ENCODE measurements at regions not wholly inside any gene's neighbourhood (a gene's known extent, or its start where the extent isn't known, plus 50 kb on each side); places are given as distances from the start of the nearest gene placed in this dataset.

DNA sequence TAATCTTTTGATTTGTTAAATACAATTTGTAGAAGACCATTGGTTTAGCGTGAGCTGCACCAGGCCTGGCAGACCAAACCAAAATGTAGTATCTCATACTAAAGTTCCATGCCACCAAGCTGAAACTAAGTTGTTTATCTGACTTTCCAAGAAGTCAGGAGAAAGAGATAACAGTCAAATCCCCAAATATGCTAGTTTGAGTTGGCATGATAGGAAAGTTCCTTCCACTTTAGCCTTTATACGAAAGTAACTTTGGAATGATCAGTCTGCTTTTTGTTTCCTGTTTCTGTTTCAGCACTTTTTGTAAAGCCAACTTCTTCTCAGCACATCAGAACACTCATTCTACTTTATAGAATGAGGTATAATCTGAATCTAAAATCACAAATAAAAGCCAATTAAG lies 449.2 kb downstream of the GRXCR1 start:
- POLR2A ChIA-PET, result no interaction called here

DNA sequence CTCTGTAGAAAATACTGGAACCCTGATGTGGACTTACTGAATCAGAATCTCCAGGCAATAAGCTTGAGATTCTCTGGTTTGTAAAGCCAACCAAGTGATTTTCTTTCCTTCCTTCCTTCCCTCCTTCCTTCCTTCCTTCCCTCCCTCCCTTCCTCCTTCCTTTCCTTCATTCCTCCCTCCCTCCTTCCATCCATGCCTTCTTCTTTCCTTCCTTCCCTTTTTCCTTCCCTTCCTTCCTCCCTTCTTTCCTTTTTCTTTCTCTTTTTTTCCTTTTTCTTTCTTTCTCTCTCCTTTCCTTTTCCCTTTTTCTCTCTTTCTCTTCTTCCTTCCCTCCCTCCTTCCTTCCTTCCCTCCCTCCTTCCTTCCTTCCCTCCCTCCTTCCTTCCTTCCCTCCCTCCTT lies 450.8 kb downstream of the GRXCR1 start:
- Histone ChIP-seq H3K4me2 (ENCODE audit: low read length) (no peak overlapping the region), H3K79me2 (ENCODE audit: insufficient read depth, low read depth, low read length) (no peaks in the 10 kb centered on the region), H3K4me3 (ENCODE audit: low read depth, low read length, poor library complexity, severe bottlenecking) (no peak overlapping the region), H4K20me1 (ENCODE audit: insufficient read depth, low read length) (no peaks in the 10 kb centered on the region), H3K9me2 (ENCODE audit: insufficient read depth, low read length) (no peaks in the 10 kb centered on the region), H3K4me1 (ENCODE audit: insufficient read depth, low read length, poor library complexity, severe bottlenecking) (no peaks in the 10 kb centered on the region), H3K9me3 (ENCODE audit: low read length) (no peaks in the 10 kb centered on the region), H3K36me3 (ENCODE audit: insufficient read depth, low read length) (no peaks in the 10 kb centered on the region), H2AFZ (ENCODE audit: low read length) (no peak overlapping the region), H3K27ac (ENCODE audit: low read depth, low read length, poor library complexity, severe bottlenecking) (no peak overlapping the region)
- POLR2A ChIA-PET, result no interaction called here
- intact Hi-C loops (cut with micrococcal nuclease; ENCODE audit: unreplicated experiment), result no loop called here
- CTCF ChIA-PET (ENCODE audit: unreplicated experiment), result no interaction called here
- BruUV-seq (replicated peaks), result no TSS peak
- no peak for DNase-seq (ENCODE audit: low spot score)
- TF ChIP-seq, protein P1, sequence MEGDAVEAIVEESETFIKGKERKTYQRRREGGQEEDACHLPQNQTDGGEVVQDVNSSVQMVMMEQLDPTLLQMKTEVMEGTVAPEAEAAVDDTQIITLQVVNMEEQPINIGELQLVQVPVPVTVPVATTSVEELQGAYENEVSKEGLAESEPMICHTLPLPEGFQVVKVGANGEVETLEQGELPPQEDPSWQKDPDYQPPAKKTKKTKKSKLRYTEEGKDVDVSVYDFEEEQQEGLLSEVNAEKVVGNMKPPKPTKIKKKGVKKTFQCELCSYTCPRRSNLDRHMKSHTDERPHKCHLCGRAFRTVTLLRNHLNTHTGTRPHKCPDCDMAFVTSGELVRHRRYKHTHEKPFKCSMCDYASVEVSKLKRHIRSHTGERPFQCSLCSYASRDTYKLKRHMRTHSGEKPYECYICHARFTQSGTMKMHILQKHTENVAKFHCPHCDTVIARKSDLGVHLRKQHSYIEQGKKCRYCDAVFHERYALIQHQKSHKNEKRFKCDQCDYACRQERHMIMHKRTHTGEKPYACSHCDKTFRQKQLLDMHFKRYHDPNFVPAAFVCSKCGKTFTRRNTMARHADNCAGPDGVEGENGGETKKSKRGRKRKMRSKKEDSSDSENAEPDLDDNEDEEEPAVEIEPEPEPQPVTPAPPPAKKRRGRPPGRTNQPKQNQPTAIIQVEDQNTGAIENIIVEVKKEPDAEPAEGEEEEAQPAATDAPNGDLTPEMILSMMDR (conservative IDR thresholded peaks at IDR 0.05; ENCODE audit: low read length), result no peak
- no peak for TF ChIP-seq EZH2phosphoT487 (IDR thresholded peaks at IDR 0.05; ENCODE audit: borderline replicate concordance, low read depth, low read length)

More for the DNA sequence above, 449.2 kb downstream of the GRXCR1 start:
- Histone ChIP-seq H3K4me1 (ENCODE audit: insufficient read depth, low read length, poor library complexity, severe bottlenecking) (no peaks in the 10 kb centered on the region), H3K9me2 (ENCODE audit: insufficient read depth, low read length) (no peaks in the 10 kb centered on the region), H3K36me3 (ENCODE audit: insufficient read depth, low read length) (no peaks in the 10 kb centered on the region), H3K27ac (ENCODE audit: low read depth, low read length, poor library complexity, severe bottlenecking) (no peak overlapping the region), H3K4me3 (ENCODE audit: low read depth, low read length, poor library complexity, severe bottlenecking) (no peak overlapping the region), H3K79me2 (ENCODE audit: insufficient read depth, low read depth, low read length) (no peaks in the 10 kb centered on the region), H3K9me3 (ENCODE audit: low read length) (no peaks in the 10 kb centered on the region), H3K4me2 (ENCODE audit: low read length) (no peak overlapping the region), H4K20me1 (ENCODE audit: insufficient read depth, low read length) (no peaks in the 10 kb centered on the region), H2AFZ (ENCODE audit: low read length) (no peak overlapping the region)
- no peak for TF ChIP-seq EZH2phosphoT487 (IDR thresholded peaks at IDR 0.05; ENCODE audit: borderline replicate concordance, low read depth, low read length)
- TF ChIP-seq, protein P1 (conservative IDR thresholded peaks at IDR 0.05; ENCODE audit: low read length), result no peak
- BruUV-seq (replicated peaks), result no TSS peak
- intact Hi-C loops (cut with micrococcal nuclease; ENCODE audit: unreplicated experiment), result no loop called here
- DNase-seq (ENCODE audit: low spot score), result no peak
- CTCF ChIA-PET (ENCODE audit: unreplicated experiment), result no interaction called here

DNA sequence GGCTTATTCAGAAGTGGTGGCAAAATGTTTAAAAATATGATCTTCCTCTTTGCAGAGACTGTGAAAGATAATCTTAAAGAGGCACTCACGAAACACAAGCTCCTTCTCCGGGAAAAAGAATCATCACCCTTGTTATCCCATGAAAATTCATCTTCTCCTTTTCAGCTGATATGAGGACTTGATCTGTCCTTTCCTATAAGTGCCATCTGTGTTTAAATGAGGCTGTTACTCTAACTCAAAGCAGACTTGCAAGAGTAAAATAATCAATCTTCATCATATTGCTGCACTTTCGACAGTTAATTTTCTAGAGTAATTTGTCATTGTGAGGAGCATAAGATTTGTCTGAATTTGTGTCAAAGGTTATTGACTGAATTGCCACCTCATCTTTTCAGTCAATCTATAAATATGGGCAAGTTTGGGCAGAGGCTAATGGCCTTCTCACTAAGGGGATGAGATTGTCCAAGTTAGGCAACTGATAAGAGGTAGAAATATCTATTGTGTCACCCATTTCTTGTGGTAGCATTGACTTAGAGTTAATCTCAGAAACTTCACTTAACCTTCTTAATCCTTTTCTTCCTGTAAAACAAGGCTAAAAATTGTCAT lies 452.9 kb downstream of the GRXCR1 start:
- Histone ChIP-seq H3K4me2 (ENCODE audit: low read length) (no peak overlapping the region), H3K79me2 (ENCODE audit: insufficient read depth, low read depth, low read length) (no peaks in the 10 kb centered on the region), H2AFZ (ENCODE audit: low read length) (no peak overlapping the region), H3K9me3 (ENCODE audit: low read length) (no peaks in the 10 kb centered on the region), H3K9me2 (ENCODE audit: insufficient read depth, low read length) (no peaks in the 10 kb centered on the region), H3K36me3 (ENCODE audit: insufficient read depth, low read length) (no peaks in the 10 kb centered on the region), H3K4me3 (ENCODE audit: low read depth, low read length, poor library complexity, severe bottlenecking) (no peak overlapping the region), H4K20me1 (ENCODE audit: insufficient read depth, low read length) (no peaks in the 10 kb centered on the region), H3K27ac (ENCODE audit: low read depth, low read length, poor library complexity, severe bottlenecking) (no peak overlapping the region), H3K4me1 (ENCODE audit: insufficient read depth, low read length, poor library complexity, severe bottlenecking) (no peaks in the 10 kb centered on the region)
- BruUV-seq (replicated peaks), result no TSS peak
- ChIA-PET CTCF (ENCODE audit: unreplicated experiment) (no interaction called here), POLR2A (interaction anchor here (0.5 to 1.1 kb wide), 3 partner anchors 12 to 372 kb away, joined by 3 read pairs; no protein-coding TSS in a partner anchor)
- no peak for DNase-seq (ENCODE audit: low spot score)
- TF ChIP-seq EZH2phosphoT487 (IDR thresholded peaks at IDR 0.05; ENCODE audit: borderline replicate concordance, low read depth, low read length), result no peak
- TF ChIP-seq, protein P1 (conservative IDR thresholded peaks at IDR 0.05; ENCODE audit: low read length), result no peak
- intact Hi-C loops (cut with micrococcal nuclease; ENCODE audit: unreplicated experiment), result no loop called here
